ENCODE measurements at regions not wholly inside any gene's neighbourhood (a gene's known extent, or its start where the extent isn't known, plus 50 kb on each side); places are given as distances from the start of the nearest gene placed in this dataset.

DNA sequence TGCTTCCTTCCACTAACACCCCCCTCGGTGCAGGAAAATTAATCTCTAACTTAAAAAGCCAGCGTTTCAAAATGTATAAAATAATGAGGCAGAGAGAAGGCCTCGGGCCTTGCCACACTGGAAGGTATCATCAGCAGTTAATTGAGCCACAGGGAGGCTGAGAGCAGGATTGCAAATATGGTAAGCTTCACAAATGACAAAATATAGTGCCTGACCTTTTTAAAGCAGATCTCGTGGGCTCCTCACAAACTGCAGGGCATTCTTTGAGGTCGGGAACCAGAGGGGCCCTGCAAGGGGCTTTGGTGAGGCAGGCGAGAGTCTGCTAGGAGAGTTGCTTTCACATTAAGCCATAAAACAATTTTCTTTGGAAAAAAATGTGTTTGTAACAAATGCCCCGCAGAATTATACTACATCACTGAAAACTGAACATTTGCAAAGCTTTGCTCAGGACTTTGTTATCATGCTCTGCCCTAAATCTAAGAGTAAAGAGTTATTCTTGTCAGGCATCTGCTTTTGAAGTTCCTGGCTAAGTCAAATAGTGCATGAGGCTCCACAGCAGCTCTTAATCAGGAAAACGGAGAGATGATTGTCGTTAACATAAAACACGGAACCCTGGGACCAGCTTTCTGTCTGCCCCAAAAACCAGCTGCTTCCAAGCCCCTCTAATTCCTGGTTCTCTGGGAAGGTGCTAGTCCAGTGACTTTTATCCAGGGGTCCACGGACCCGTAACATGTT lies 61.4 kb upstream of the SYT13 start:
- DNase-seq (ENCODE audit: low spot score), result peak; percentile 13
- WGBS, result 60% methylated on average over 12 of the region's 12 CpGs
- Histone ChIP-seq H3K4me1 (ENCODE audit: control insufficient read depth in 4 of 4, insufficient read depth in 4 of 4, low read length in 3 of 4) (no peaks in the 10 kb centered on the region), H3K9ac (ENCODE audit: low read depth in 1 of 2, low read length in 2 of 2) (no peak overlapping the region), H3K9me3 (ENCODE audit: control insufficient read depth in 4 of 4, low read length in 3 of 4) (no peaks in the 10 kb centered on the region), H3K27ac (ENCODE audit: low read depth in 1 of 2, low read length in 2 of 2) (no peak overlapping the region), H3K36me3 (ENCODE audit: control insufficient read depth in 4 of 4, insufficient read depth in 3 of 4, low read depth in 1 of 4, low read length in 3 of 4) (no peaks in the 10 kb centered on the region), H3K27me3 (ENCODE audit: control insufficient read depth in 4 of 4, insufficient read depth in 4 of 4, low read length in 3 of 4) (no peaks in the 10 kb centered on the region), H3K4me3 (ENCODE audit: low read depth in 1 of 3, low read length in 3 of 3) (no peak overlapping the region)
- TF ChIP-seq EGR1 (IDR thresholded peaks at IDR 0.05; ENCODE audit: low read depth in 2 of 2) (no peak), GABPA (IDR thresholded peaks at IDR 0.05 in 1 of 2, conservative IDR thresholded peaks at IDR 0.05 in 1 of 2) (no peak), YY1 (IDR thresholded peaks at IDR 0.05) (no peak), FOXA1 (IDR thresholded peaks at IDR 0.05) (no peak), HNF4A (conservative IDR thresholded peaks at IDR 0.05) (no peak), RAD21 (IDR thresholded peaks at IDR 0.05) (no peak), CTCF (IDR thresholded peaks at IDR 0.05; ENCODE audit: low read depth, low read length, missing input control) (no peak), SP1 (IDR thresholded peaks at IDR 0.05) (no peak), TAF1 (conservative IDR thresholded peaks at IDR 0.05) (no peak), ZBTB33 (IDR thresholded peaks at IDR 0.05) (no peak), JUND (IDR thresholded peaks at IDR 0.05) (no peak), RXRA (IDR thresholded peaks at IDR 0.05) (no peak), FOXA2 (IDR thresholded peaks at IDR 0.05) (no peak), HNF4G (IDR thresholded peaks at IDR 0.05) (no peak), NR2F2 (IDR thresholded peaks at IDR 0.05) (no peak)
- TF ChIP-seq, protein P1, sequence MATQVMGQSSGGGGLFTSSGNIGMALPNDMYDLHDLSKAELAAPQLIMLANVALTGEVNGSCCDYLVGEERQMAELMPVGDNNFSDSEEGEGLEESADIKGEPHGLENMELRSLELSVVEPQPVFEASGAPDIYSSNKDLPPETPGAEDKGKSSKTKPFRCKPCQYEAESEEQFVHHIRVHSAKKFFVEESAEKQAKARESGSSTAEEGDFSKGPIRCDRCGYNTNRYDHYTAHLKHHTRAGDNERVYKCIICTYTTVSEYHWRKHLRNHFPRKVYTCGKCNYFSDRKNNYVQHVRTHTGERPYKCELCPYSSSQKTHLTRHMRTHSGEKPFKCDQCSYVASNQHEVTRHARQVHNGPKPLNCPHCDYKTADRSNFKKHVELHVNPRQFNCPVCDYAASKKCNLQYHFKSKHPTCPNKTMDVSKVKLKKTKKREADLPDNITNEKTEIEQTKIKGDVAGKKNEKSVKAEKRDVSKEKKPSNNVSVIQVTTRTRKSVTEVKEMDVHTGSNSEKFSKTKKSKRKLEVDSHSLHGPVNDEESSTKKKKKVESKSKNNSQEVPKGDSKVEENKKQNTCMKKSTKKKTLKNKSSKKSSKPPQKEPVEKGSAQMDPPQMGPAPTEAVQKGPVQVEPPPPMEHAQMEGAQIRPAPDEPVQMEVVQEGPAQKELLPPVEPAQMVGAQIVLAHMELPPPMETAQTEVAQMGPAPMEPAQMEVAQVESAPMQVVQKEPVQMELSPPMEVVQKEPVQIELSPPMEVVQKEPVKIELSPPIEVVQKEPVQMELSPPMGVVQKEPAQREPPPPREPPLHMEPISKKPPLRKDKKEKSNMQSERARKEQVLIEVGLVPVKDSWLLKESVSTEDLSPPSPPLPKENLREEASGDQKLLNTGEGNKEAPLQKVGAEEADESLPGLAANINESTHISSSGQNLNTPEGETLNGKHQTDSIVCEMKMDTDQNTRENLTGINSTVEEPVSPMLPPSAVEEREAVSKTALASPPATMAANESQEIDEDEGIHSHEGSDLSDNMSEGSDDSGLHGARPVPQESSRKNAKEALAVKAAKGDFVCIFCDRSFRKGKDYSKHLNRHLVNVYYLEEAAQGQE (IDR thresholded peaks at IDR 0.05), result no peak
- TF ChIP-seq, protein P2, sequence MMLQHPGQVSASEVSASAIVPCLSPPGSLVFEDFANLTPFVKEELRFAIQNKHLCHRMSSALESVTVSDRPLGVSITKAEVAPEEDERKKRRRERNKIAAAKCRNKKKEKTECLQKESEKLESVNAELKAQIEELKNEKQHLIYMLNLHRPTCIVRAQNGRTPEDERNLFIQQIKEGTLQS (IDR thresholded peaks at IDR 0.05), result no peak
- TF ChIP-seq, protein P3, sequence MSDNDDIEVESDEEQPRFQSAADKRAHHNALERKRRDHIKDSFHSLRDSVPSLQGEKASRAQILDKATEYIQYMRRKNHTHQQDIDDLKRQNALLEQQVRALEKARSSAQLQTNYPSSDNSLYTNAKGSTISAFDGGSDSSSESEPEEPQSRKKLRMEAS (IDR thresholded peaks at IDR 0.05), result no peak

Data from liver (tissue), 8 donors.